Mammary epithelial cell (primary cell): ENCODE measurements at regions not wholly inside any gene's neighbourhood (a gene's known extent, or its start where the extent isn't known, plus 50 kb on each side); places are given as distances from the start of the nearest gene placed in this dataset.

Experiments used
- CTCF ChIP-seq, 2 donors: IDR thresholded peaks in 1 of 2; conservative IDR thresholded peaks in 1 of 2; 2 replicates each; pipeline ENCODE4 v1.5.1; 2011 to 2012; ENCODE audit warnings: inconsistent platforms in 2 of 2, low read length in 2 of 2, mild to moderate bottlenecking in 2 of 2, control low read depth in 1 of 2, low read depth in 1 of 2; ENCODE audit not compliant: insufficient read depth in 1 of 2; ENCODE audit errors: extremely low read depth in 1 of 2
- EZH2 ChIP-seq: IDR thresholded peaks from 2 replicates; pipeline ENCODE4 v1.6.1; 2012; ENCODE audit warnings: low read length, inconsistent platforms, borderline replicate concordance

- TF ChIP-seq CTCF (conservative IDR thresholded peaks at IDR 0.05 in 1 of 2, IDR thresholded peaks at IDR 0.05 in 1 of 2; ENCODE audit: extremely low read depth in 1 of 2, insufficient read depth in 1 of 2, low read depth in 1 of 2, low read length in 2 of 2) (no peak), EZH2 (no peak)
Measured at GRCh38 chr4:188400451-188400850, 261.2 kb downstream of the TRIML1 start.
